SK-N-SH (cell line): ENCODE measurements at regions not wholly inside any gene's neighbourhood (a gene's known extent, or its start where the extent isn't known, plus 50 kb on each side); places are given as distances from the start of the nearest gene placed in this dataset.

Experiments
- CTCF ChIA-PET: fragments of 300-600, 350-600 bp; formaldehyde crosslinking; extraction: SDS; loops from one replicate; lab custom pipeline; 2021; lab: Yijun Ruan, JAX
- POLR2A ChIA-PET: fragments of 350-600 bp; sonication (Branson Sonifier 250); formaldehyde crosslinking; extraction: SDS; loops from one replicate; lab custom pipeline; 2020; ENCODE audit warnings: antibody characterized with exemption, inconsistent platforms; lab: Yijun Ruan, JAX
- DNase-seq: peaks from one replicate; pipeline ENCODE4 v3.0.0; 2012
- H2AFZ ChIP-seq: fragments of 200-600 bp; sonication (generic); 2 replicates; pipeline ENCODE4 v1.8.1; 2016; ENCODE audit warnings: antibody characterized with exemption, mild to moderate bottlenecking, low read depth
- H3F3A ChIP-seq: fragments of 200-600 bp; sonication (generic); replicated peaks from 2 replicates; pipeline ENCODE3; 2016; ENCODE audit warnings: antibody characterized with exemption, mild to moderate bottlenecking; ENCODE audit not compliant: insufficient read depth
- H3K27ac ChIP-seq, 2 experiments: fragments of 200-500 bp in 1 of 2; fragments of 200-600 bp in 1 of 2; sonication (Bioruptor generic) in 1 of 2; sonication (generic), shearing (Covaris generic) in 1 of 2; 2 replicates each; pipeline versions ENCODE4 v1.5.1 to v1.6.1; 2014 to 2016; ENCODE audit warnings: low read depth in 2 of 2, inconsistent platforms in 1 of 2, low read length in 1 of 2, mild to moderate bottlenecking in 1 of 2, mixed read lengths in 1 of 2
- H3K27me3 ChIP-seq: fragments of 200-600 bp; sonication (generic), shearing (Covaris generic); 2 replicates; pipeline ENCODE4 v1.6.1; 2016; ENCODE audit warnings: mixed run types; ENCODE audit not compliant: insufficient read depth
- H3K36me3 ChIP-seq, 2 experiments: fragments of 200-500 bp in 1 of 2; fragments of 200-600 bp in 1 of 2; sonication (Bioruptor generic) in 1 of 2; sonication (generic) in 1 of 2; replicated peaks in 1 of 2; 2 replicates each; pipeline versions ENCODE3 to v1.5.1; 2014 to 2016; ENCODE audit warnings: low read length in 1 of 2, mild to moderate bottlenecking in 1 of 2; ENCODE audit not compliant: insufficient read depth in 2 of 2, control insufficient read depth in 1 of 2
- H3K4me1 ChIP-seq, 2 experiments: fragments of 200-500 bp in 1 of 2; fragments of 200-600 bp in 1 of 2; sonication (Bioruptor generic) in 1 of 2; sonication (generic), shearing (Covaris generic) in 1 of 2; 2 replicates each; pipeline versions ENCODE4 v1.5.1 to v1.6.1; 2014 to 2016; ENCODE audit warnings: low read depth in 1 of 2, low read length in 1 of 2, mixed run types in 1 of 2; ENCODE audit not compliant: insufficient read depth in 2 of 2, control insufficient read depth in 1 of 2
- H3K4me2 ChIP-seq: fragments of 200-600 bp; sonication (generic), shearing (Covaris generic); 2 replicates; pipeline ENCODE4 v1.6.1; 2017; ENCODE audit warnings: mixed run types
- H3K4me3 ChIP-seq, 2 experiments: fragments of 200-500 bp in 1 of 2; fragments of 200-600 bp in 1 of 2; sonication (Bioruptor generic) in 1 of 2; sonication (generic), shearing (Covaris generic) in 1 of 2; 2 replicates each; pipeline versions ENCODE4 v1.5.1 to v1.8.1; 2014 to 2016; ENCODE audit warnings: low read depth in 2 of 2, inconsistent platforms in 1 of 2, low read length in 1 of 2, mild to moderate bottlenecking in 1 of 2, mixed read lengths in 1 of 2, moderate library complexity in 1 of 2
- H3K79me2 ChIP-seq: fragments of 200-600 bp; sonication (generic); 2 replicates; pipeline ENCODE4 v1.8.1; 2017; ENCODE audit warnings: mild to moderate bottlenecking; ENCODE audit not compliant: insufficient read depth
- H3K9ac ChIP-seq: fragments of 200-600 bp; sonication (generic); 2 replicates; pipeline ENCODE4 v1.6.1; 2017; ENCODE audit warnings: mixed run types
- H3K9me2 ChIP-seq: fragments of 200-600 bp; sonication (generic); 2 replicates; pipeline ENCODE4 v1.6.1; 2017; ENCODE audit warnings: mixed run types
- H3K9me3 ChIP-seq: fragments of 200-600 bp; sonication (generic); 2 replicates; pipeline ENCODE4 v1.6.1; 2017; ENCODE audit warnings: mixed run types, mild to moderate bottlenecking, moderate library complexity
- H4K20me1 ChIP-seq: fragments of 200-600 bp; sonication (generic); 2 replicates; pipeline ENCODE4 v1.6.1; 2017; ENCODE audit warnings: mild to moderate bottlenecking, mixed run types; ENCODE audit not compliant: insufficient read depth
- CHD2 ChIP-seq: fragments of 150-350 bp; IDR thresholded peaks from 2 replicates; pipeline ENCODE4 v1.6.1; 2018; ENCODE audit warnings: low read length; ENCODE audit not compliant: partially characterized antibody
- EZH2phosphoT487 ChIP-seq: fragments of 200-600 bp; sonication (generic); IDR thresholded peaks from 2 replicates; pipeline ENCODE4 v1.6.1; 2017; ENCODE audit warnings: low read depth, mixed run types, mild to moderate bottlenecking, antibody characterized with exemption, moderate library complexity, borderline replicate concordance
- GABPA ChIP-seq: IDR thresholded peaks from 2 replicates; pipeline ENCODE4 v1.4.0; 2012; ENCODE audit warnings: low read depth, mild to moderate bottlenecking
- GATA2 ChIP-seq: sonication (generic); formaldehyde crosslinking; IDR thresholded peaks from 2 replicates; pipeline ENCODE4 v1.5.0; 2020; ENCODE audit warnings: mild to moderate bottlenecking, missing genetic modification reagents
- MEF2A ChIP-seq: IDR thresholded peaks from 2 replicates; pipeline ENCODE4 v1.4.0; 2012; ENCODE audit warnings: low read depth, borderline replicate concordance
- MXI1 ChIP-seq: IDR thresholded peaks from 2 replicates; pipeline ENCODE4 v1.6.1; 2012; ENCODE audit warnings: mild to moderate bottlenecking, low read depth, low read length, improper control_type of control experiment
- RFX5 ChIP-seq: IDR thresholded peaks from 2 replicates; pipeline ENCODE4 v1.6.1; 2012; ENCODE audit warnings: mild to moderate bottlenecking, improper control_type of control experiment, low read length
- WGBS: methylation state at CpG from one replicate; pipeline ENCODE4 v1.1.6; 2017; ENCODE audit warnings: low lambda C conversion rate; 5-methylcytosine and 5-hydroxymethylcytosine counted together
- TF ChIP-seq, protein P1 (sequence below): IDR thresholded peaks from 2 replicates; pipeline ENCODE4 v1.6.1; 2012; ENCODE audit warnings: mild to moderate bottlenecking, low read depth, low read length, moderate library complexity
- TF ChIP-seq, protein P2 (sequence below): IDR thresholded peaks from 2 replicates; pipeline ENCODE4 v1.4.0; 2012; ENCODE audit warnings: low read depth, borderline replicate concordance
- TF ChIP-seq, protein P3 (sequence below): fragments of 150-350 bp; IDR thresholded peaks from 2 replicates; pipeline ENCODE4 v1.6.1; 2016; ENCODE audit warnings: mild to moderate bottlenecking, low read depth, low read length
- TF ChIP-seq, protein P4 (sequence below): fragments of 200-600 bp; sonication (generic); IDR thresholded peaks from 2 replicates; pipeline ENCODE4 v1.6.1; 2017; ENCODE audit warnings: antibody characterized with exemption, mild to moderate bottlenecking, moderate library complexity
- TF ChIP-seq, protein P5 (sequence below): fragments of 150-350 bp; IDR thresholded peaks from 2 replicates; pipeline ENCODE4 v1.6.1; 2017; ENCODE audit warnings: antibody characterized with exemption, low read length, low read depth, borderline replicate concordance

DNA sequence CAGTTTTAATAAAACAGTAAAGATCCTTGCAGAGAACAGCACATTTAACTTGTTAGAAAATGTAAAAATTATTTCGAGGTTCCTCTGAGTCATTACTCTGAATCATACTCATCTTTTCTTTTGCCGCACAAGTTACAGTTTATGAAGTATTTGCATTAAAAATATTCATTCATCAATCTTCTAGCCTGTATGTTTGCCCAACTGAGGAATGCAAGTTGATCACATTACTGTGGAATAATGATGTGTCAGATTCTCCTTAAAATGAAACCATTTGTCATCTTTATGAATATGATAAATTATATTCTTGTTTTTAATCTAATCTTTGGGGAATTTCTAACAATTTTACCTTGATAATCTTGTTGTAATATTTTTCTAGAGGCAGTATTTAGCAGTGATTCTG lies 340.4 kb upstream of the OPRM1 start:
- POLR2A ChIA-PET = interaction anchor here (1.1 kb wide), 1 partner anchor 468 kb away, joined by 3 read pairs; no protein-coding TSS in a partner anchor
- TF ChIP-seq GABPA (no peak), EZH2phosphoT487 (no peak), GATA2 (CRISPR knock-in tag) (no peak)
- Histone ChIP-seq H4K20me1 (no peaks in the 10 kb centered on the region), H2AFZ (no peak overlapping the region), H3K27ac (no peak overlapping the region), H3K4me1 (no peaks in the 10 kb centered on the region), H3K9me2 (no peaks in the 10 kb centered on the region), H3K4me2 (no peak overlapping the region), H3K9ac (no peak overlapping the region), H3K36me3 (no peaks in the 10 kb centered on the region), H3K27me3 (no peaks in the 10 kb centered on the region), H3K4me3 (no peak overlapping the region), H3K79me2 (no peaks in the 10 kb centered on the region), H3K9me3 (no peaks in the 10 kb centered on the region), H3F3A (no peaks in the 10 kb centered on the region)
- 15% methylated on average over 2 of the region's 2 CpGs for WGBS
- CTCF ChIA-PET = interaction anchor here (0.9 kb wide), 1 partner anchor 62 kb away, joined by 3 read pairs; no protein-coding TSS in a partner anchor
- DNase-seq = no peak

DNA sequence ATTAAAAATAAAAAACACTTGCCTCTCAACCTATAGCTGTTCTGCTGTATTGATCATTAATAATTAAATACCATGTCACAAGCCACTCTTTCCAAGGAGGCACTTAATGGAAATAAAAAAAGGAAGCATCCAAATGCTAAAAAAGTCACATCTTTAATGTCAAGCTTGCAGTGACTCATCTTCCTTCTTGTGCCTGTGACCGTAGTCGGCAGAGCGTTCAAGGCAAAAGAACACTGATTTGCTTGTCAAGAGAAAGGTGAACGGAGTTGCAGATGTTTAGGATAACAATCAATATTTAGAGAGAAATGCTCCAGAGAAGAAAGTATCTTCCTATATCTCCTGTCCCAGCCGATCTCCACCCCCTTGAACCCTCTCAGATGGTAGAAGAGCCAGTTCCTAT lies 341.0 kb upstream of the OPRM1 start:
- Histone ChIP-seq H3K4me3 (no peak overlapping the region), H3K4me2 (no peak overlapping the region), H3K79me2 (no peaks in the 10 kb centered on the region), H3K36me3 (no peaks in the 10 kb centered on the region), H3K9me2 (no peaks in the 10 kb centered on the region), H3K9me3 (no peaks in the 10 kb centered on the region), H4K20me1 (no peaks in the 10 kb centered on the region), H3F3A (no peaks in the 10 kb centered on the region), H3K27ac (no peak overlapping the region), H3K27me3 (no peaks in the 10 kb centered on the region), H3K9ac (no peak overlapping the region), H2AFZ (no peak overlapping the region), H3K4me1 (no peaks in the 10 kb centered on the region)
- TF ChIP-seq MEF2A = no peak
- TF ChIP-seq, protein P1, sequence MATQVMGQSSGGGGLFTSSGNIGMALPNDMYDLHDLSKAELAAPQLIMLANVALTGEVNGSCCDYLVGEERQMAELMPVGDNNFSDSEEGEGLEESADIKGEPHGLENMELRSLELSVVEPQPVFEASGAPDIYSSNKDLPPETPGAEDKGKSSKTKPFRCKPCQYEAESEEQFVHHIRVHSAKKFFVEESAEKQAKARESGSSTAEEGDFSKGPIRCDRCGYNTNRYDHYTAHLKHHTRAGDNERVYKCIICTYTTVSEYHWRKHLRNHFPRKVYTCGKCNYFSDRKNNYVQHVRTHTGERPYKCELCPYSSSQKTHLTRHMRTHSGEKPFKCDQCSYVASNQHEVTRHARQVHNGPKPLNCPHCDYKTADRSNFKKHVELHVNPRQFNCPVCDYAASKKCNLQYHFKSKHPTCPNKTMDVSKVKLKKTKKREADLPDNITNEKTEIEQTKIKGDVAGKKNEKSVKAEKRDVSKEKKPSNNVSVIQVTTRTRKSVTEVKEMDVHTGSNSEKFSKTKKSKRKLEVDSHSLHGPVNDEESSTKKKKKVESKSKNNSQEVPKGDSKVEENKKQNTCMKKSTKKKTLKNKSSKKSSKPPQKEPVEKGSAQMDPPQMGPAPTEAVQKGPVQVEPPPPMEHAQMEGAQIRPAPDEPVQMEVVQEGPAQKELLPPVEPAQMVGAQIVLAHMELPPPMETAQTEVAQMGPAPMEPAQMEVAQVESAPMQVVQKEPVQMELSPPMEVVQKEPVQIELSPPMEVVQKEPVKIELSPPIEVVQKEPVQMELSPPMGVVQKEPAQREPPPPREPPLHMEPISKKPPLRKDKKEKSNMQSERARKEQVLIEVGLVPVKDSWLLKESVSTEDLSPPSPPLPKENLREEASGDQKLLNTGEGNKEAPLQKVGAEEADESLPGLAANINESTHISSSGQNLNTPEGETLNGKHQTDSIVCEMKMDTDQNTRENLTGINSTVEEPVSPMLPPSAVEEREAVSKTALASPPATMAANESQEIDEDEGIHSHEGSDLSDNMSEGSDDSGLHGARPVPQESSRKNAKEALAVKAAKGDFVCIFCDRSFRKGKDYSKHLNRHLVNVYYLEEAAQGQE = no peak
- TF ChIP-seq, protein P2, sequence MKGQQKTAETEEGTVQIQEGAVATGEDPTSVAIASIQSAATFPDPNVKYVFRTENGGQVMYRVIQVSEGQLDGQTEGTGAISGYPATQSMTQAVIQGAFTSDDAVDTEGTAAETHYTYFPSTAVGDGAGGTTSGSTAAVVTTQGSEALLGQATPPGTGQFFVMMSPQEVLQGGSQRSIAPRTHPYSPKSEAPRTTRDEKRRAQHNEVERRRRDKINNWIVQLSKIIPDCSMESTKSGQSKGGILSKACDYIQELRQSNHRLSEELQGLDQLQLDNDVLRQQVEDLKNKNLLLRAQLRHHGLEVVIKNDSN = no peak
- TF ChIP-seq EZH2phosphoT487 = no peak
- TF ChIP-seq CHD2 = no peak
- TF ChIP-seq, protein P3, sequence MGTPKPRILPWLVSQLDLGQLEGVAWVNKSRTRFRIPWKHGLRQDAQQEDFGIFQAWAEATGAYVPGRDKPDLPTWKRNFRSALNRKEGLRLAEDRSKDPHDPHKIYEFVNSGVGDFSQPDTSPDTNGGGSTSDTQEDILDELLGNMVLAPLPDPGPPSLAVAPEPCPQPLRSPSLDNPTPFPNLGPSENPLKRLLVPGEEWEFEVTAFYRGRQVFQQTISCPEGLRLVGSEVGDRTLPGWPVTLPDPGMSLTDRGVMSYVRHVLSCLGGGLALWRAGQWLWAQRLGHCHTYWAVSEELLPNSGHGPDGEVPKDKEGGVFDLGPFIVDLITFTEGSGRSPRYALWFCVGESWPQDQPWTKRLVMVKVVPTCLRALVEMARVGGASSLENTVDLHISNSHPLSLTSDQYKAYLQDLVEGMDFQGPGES = no peak
- TF ChIP-seq MXI1 = no peak
- TF ChIP-seq, protein P4, sequence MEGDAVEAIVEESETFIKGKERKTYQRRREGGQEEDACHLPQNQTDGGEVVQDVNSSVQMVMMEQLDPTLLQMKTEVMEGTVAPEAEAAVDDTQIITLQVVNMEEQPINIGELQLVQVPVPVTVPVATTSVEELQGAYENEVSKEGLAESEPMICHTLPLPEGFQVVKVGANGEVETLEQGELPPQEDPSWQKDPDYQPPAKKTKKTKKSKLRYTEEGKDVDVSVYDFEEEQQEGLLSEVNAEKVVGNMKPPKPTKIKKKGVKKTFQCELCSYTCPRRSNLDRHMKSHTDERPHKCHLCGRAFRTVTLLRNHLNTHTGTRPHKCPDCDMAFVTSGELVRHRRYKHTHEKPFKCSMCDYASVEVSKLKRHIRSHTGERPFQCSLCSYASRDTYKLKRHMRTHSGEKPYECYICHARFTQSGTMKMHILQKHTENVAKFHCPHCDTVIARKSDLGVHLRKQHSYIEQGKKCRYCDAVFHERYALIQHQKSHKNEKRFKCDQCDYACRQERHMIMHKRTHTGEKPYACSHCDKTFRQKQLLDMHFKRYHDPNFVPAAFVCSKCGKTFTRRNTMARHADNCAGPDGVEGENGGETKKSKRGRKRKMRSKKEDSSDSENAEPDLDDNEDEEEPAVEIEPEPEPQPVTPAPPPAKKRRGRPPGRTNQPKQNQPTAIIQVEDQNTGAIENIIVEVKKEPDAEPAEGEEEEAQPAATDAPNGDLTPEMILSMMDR = no peak
- no peak for TF ChIP-seq GATA2 (CRISPR knock-in tag)
- TF ChIP-seq, protein P5, sequence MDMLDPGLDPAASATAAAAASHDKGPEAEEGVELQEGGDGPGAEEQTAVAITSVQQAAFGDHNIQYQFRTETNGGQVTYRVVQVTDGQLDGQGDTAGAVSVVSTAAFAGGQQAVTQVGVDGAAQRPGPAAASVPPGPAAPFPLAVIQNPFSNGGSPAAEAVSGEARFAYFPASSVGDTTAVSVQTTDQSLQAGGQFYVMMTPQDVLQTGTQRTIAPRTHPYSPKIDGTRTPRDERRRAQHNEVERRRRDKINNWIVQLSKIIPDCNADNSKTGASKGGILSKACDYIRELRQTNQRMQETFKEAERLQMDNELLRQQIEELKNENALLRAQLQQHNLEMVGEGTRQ = no peak
- TF ChIP-seq RFX5 = no peak
- ChIA-PET POLR2A (interaction anchor here (1.1 kb wide), 1 partner anchor 467 kb away, joined by 3 read pairs; no protein-coding TSS in a partner anchor), CTCF (interaction anchor here (0.9 kb wide), 1 partner anchor 62 kb away, joined by 3 read pairs; no protein-coding TSS in a partner anchor)
- WGBS = 45% methylated on average over 5 of the region's 5 CpGs
- DNase-seq = no peak
